Panc1 (cell line): ENCODE measurements at regions not wholly inside any gene's neighbourhood (a gene's known extent, or its start where the extent isn't known, plus 50 kb on each side); places are given as distances from the start of the nearest gene placed in this dataset.

ENCODE experiments used
- ATAC-seq: fragments of 200-7000 bp; cut with Tn5 transposase; 2 replicates; pipeline ENCODE4 v1.9.1; 2020; ENCODE audit warnings: mild to moderate bottlenecking, moderate library complexity
- BruUV-seq: library from RNA; stranded (reverse); fragments of 400-500 nt; replicated peaks from 2 replicates; lab custom pipeline; 2021; lab: Mats Ljungman, UMichigan
- CTCF ChIA-PET: fragments of 300-600 bp; sonication (Branson Sonifier 250); formaldehyde crosslinking; loops from one replicate; lab custom pipeline; 2022; ENCODE audit warnings: antibody characterized with exemption; lab: Charles Lee
- POLR2A ChIA-PET: fragments of 300-600 bp; sonication (Branson Sonifier 250); formaldehyde crosslinking; loops from one replicate; lab custom pipeline; 2022; ENCODE audit warnings: antibody characterized with exemption; lab: Charles Lee
- DNase-seq: peaks from one replicate; pipeline ENCODE4 v3.0.0-alpha.2; 2010; ENCODE audit warnings: low read depth, low spot score
- H3K27ac ChIP-seq: 2 replicates; pipeline ENCODE4 v1.5.1; 2011; ENCODE audit warnings: mild to moderate bottlenecking, low read length, inconsistent platforms
- H3K27me3 ChIP-seq: fragments of 200-500 bp; sonication (Bioruptor generic); 2 replicates; pipeline ENCODE4 v1.6.0; 2014; ENCODE audit warnings: low read length, inconsistent platforms; ENCODE audit not compliant: control insufficient read depth, insufficient read depth
- H3K36me3 ChIP-seq: fragments of 200-500 bp; sonication (Bioruptor generic); 2 replicates; pipeline ENCODE4 v1.5.1; 2014; ENCODE audit warnings: inconsistent platforms, mild to moderate bottlenecking, low read length, moderate library complexity; ENCODE audit not compliant: control insufficient read depth, insufficient read depth
- H3K4me1 ChIP-seq: 2 replicates; pipeline ENCODE4 v1.5.1; 2011; ENCODE audit warnings: inconsistent platforms, mild to moderate bottlenecking, low read length, moderate library complexity; ENCODE audit not compliant: control insufficient read depth, insufficient read depth
- H3K4me3 ChIP-seq, 2 experiments: 2 replicates each; pipeline ENCODE4 v1.5.1; 2011 to 2012; ENCODE audit warnings: low read depth in 2 of 2, low read length in 2 of 2, mild to moderate bottlenecking in 2 of 2, inconsistent platforms in 1 of 2, moderate library complexity in 1 of 2
- H3K9me3 ChIP-seq: fragments of 200-500 bp; sonication (Bioruptor generic); 2 replicates; pipeline ENCODE4 v1.5.1; 2014; ENCODE audit warnings: low read depth, mild to moderate bottlenecking, inconsistent platforms, low read length, moderate library complexity; ENCODE audit not compliant: control insufficient read depth, insufficient read depth
- POLR2AphosphoS5 ChIP-seq: IDR thresholded peaks from 2 replicates; pipeline ENCODE4 v1.6.1; 2012; ENCODE audit warnings: mild to moderate bottlenecking, low read depth, low read length, moderate library complexity
- SIN3A ChIP-seq: IDR thresholded peaks from 2 replicates; pipeline ENCODE4 v1.6.1; 2012; ENCODE audit warnings: low read depth, mild to moderate bottlenecking, low read length, moderate library complexity, borderline replicate concordance; ENCODE audit not compliant: insufficient read depth
- TCF7L2 ChIP-seq: IDR thresholded peaks from 2 replicates; pipeline ENCODE4 v1.6.1; 2011; ENCODE audit warnings: mild to moderate bottlenecking, low read depth, low read length, inconsistent platforms
- in situ Hi-C: cut with HindIII; loops from 2 replicates; pipeline ENCODE4 v1.10.0; 2016; ENCODE audit warnings: low sequenced_read_pairs, low pct_unique_long_range_greater_than_20kb
- intact Hi-C: fragments of 100-400 bp; cut with micrococcal nuclease; formaldehyde crosslinking; loops from one replicate; pipeline ENCODE4 v1.10.0; 2022; ENCODE audit not compliant: unreplicated experiment
- TF ChIP-seq, protein P1 (sequence below), 2 experiments: IDR thresholded peaks; 2 replicates each; pipeline ENCODE4 v1.6.1; 2011 to 2012; ENCODE audit warnings: low read depth in 2 of 2, control low read depth in 1 of 2, low read length in 1 of 2, mild to moderate bottlenecking in 1 of 2, moderate library complexity in 1 of 2; ENCODE audit not compliant: insufficient read depth in 1 of 2
- TF ChIP-seq, protein P2 (sequence below): fragments of 450-650 bp; IDR thresholded peaks from 2 replicates; pipeline ENCODE4 v1.5.1; 2017; ENCODE audit warnings: mild to moderate bottlenecking

DNA sequence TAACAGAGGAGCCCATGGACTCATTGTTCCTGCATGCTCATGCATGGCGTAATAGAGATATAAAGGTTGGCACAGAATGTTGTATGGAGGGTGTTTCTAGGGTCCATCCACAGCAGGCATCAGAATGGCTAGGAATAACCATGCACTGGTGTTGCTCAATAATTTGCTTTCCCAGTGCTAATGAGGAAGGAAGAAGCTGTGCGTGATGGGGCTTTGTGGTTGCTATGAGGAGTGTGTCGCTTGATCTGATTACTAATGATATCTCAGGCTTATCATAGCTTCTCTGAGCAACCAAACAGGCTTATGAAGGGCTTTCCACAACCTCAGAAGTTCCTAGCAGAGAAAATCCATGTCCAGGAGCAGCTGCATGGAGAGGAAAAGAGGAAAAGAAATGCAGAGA lies 151.3 kb upstream of the TRPC7 start:
- in situ Hi-C loops (no loop called here), intact Hi-C loops (no loop called here)
- DNase-seq (no peak), ATAC-seq (no peak)
- Histone ChIP-seq H3K4me3 (no peak overlapping the region), H3K4me1 (no peaks in the 10 kb centered on the region), H3K27me3 (peaks cover 4% of the 10 kb centered on the region; the same call in 1 of the 2 replicates), H3K9me3 (no peaks in the 10 kb centered on the region), H3K36me3 (no peaks in the 10 kb centered on the region), H3K27ac (no peak overlapping the region)
- no TSS peak for BruUV-seq
- TF ChIP-seq TCF7L2 (no peak), POLR2AphosphoS5 (no peak), SIN3A (no peak)
- TF ChIP-seq, protein P1, sequence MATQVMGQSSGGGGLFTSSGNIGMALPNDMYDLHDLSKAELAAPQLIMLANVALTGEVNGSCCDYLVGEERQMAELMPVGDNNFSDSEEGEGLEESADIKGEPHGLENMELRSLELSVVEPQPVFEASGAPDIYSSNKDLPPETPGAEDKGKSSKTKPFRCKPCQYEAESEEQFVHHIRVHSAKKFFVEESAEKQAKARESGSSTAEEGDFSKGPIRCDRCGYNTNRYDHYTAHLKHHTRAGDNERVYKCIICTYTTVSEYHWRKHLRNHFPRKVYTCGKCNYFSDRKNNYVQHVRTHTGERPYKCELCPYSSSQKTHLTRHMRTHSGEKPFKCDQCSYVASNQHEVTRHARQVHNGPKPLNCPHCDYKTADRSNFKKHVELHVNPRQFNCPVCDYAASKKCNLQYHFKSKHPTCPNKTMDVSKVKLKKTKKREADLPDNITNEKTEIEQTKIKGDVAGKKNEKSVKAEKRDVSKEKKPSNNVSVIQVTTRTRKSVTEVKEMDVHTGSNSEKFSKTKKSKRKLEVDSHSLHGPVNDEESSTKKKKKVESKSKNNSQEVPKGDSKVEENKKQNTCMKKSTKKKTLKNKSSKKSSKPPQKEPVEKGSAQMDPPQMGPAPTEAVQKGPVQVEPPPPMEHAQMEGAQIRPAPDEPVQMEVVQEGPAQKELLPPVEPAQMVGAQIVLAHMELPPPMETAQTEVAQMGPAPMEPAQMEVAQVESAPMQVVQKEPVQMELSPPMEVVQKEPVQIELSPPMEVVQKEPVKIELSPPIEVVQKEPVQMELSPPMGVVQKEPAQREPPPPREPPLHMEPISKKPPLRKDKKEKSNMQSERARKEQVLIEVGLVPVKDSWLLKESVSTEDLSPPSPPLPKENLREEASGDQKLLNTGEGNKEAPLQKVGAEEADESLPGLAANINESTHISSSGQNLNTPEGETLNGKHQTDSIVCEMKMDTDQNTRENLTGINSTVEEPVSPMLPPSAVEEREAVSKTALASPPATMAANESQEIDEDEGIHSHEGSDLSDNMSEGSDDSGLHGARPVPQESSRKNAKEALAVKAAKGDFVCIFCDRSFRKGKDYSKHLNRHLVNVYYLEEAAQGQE (IDR thresholded peaks at IDR 0.05; ENCODE audit: insufficient read depth in 1 of 2, low read depth in 2 of 2, low read length in 1 of 2): no peak
- TF ChIP-seq, protein P2, sequence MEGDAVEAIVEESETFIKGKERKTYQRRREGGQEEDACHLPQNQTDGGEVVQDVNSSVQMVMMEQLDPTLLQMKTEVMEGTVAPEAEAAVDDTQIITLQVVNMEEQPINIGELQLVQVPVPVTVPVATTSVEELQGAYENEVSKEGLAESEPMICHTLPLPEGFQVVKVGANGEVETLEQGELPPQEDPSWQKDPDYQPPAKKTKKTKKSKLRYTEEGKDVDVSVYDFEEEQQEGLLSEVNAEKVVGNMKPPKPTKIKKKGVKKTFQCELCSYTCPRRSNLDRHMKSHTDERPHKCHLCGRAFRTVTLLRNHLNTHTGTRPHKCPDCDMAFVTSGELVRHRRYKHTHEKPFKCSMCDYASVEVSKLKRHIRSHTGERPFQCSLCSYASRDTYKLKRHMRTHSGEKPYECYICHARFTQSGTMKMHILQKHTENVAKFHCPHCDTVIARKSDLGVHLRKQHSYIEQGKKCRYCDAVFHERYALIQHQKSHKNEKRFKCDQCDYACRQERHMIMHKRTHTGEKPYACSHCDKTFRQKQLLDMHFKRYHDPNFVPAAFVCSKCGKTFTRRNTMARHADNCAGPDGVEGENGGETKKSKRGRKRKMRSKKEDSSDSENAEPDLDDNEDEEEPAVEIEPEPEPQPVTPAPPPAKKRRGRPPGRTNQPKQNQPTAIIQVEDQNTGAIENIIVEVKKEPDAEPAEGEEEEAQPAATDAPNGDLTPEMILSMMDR: no peak
- ChIA-PET CTCF (no interaction called here), POLR2A (no interaction called here)

DNA sequence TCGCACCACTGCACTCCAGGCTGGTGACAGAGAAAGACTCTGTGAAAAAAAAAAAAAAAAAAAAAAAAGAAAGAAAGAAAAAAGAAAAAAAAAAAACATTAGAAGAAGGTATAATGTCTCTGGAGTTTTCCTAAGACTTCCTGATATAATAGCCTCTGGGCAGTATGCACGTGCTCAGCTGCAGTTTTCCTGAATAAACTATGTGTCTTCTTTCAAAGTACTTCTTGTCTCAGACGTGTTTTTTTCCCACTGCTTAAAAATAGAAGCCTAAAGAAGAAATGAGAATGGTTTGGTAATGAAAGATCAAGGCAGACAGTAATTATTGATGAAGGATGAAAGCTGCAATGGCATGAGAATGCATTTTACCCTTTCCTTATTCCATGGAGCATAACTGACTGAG lies 148.1 kb upstream of the TRPC7 start:
- Histone ChIP-seq H3K4me1 (no peaks in the 10 kb centered on the region), H3K27ac (no peak overlapping the region), H3K36me3 (no peaks in the 10 kb centered on the region), H3K4me3 (no peak overlapping the region), H3K27me3 (peaks cover 2% of the 10 kb centered on the region; the same call in 1 of the 2 replicates), H3K9me3 (no peaks in the 10 kb centered on the region)
- ChIA-PET CTCF (no interaction called here), POLR2A (no interaction called here)
- in situ Hi-C loops (no loop called here), intact Hi-C loops (no loop called here)
- BruUV-seq: no TSS peak
- TF ChIP-seq POLR2AphosphoS5 (no peak), TCF7L2 (no peak), SIN3A (no peak)
- TF ChIP-seq, protein P2: no peak
- TF ChIP-seq, protein P1 (IDR thresholded peaks at IDR 0.05; ENCODE audit: insufficient read depth in 1 of 2, low read depth in 2 of 2, low read length in 1 of 2): no peak
- ATAC-seq (no peak), DNase-seq (no peak)
